ENCODE measurements at regions not wholly inside any gene's neighbourhood (a gene's known extent, or its start where the extent isn't known, plus 50 kb on each side); places are given as distances from the start of the nearest gene placed in this dataset.

- Histone ChIP-seq H3K27me3 (replicated peaks; ENCODE audit: insufficient read depth, low read depth, low read length, poor library complexity) (no peaks in the 10 kb centered on the region), H3K36me3 (ENCODE audit: insufficient read depth, low read length, poor library complexity, severe bottlenecking) (no peaks in the 10 kb centered on the region), H3K9me3 (ENCODE audit: low read depth, low read length, poor library complexity, severe bottlenecking) (no peaks in the 10 kb centered on the region), H3K27ac (ENCODE audit: low read depth, low read length, poor library complexity, severe bottlenecking) (no peak overlapping the region), H3K4me1 (ENCODE audit: insufficient read depth, low read length, poor library complexity, severe bottlenecking) (peaks cover 6% of the 10 kb centered on the region), H3K4me3 (ENCODE audit: low read depth, low read length, poor library complexity, severe bottlenecking) (no peak overlapping the region)
- no TSS peak for BruUV-seq (replicated peaks)
- no peak for DNase-seq (ENCODE audit: low spot score)
- POLR2A ChIA-PET (ENCODE audit: low non-redundant PET) = no interaction called here
- CTCF ChIA-PET = interaction anchor here (0.5 to 2.8 kb wide), 6 partner anchors 17 to 359 kb away, joined by 3 to 18 read pairs (median 6); no protein-coding TSS in a partner anchor
- intact Hi-C loops (cut with micrococcal nuclease; ENCODE audit: unreplicated experiment) = loop anchor here (5.0 to 10.0 kb wide), 4 partner anchors 81 to 414 kb away; partner anchors contain the start of gene SMIM29
- TF ChIP-seq CTCF (conservative IDR thresholded peaks at IDR 0.05; ENCODE audit: low read depth, low read length) (no peak), EZH2 (IDR thresholded peaks at IDR 0.05; ENCODE audit: borderline replicate concordance, low read depth, low read length, poor library complexity, severe bottlenecking) (no peak)
Observed at GRCh38 chr6:34608321-34609091, 52.4 kb upstream of the SPDEF start.

- POLR2A ChIA-PET (ENCODE audit: low non-redundant PET) = no interaction called here
- Histone ChIP-seq H3K9me3 (ENCODE audit: low read depth, low read length, poor library complexity, severe bottlenecking) (no peaks in the 10 kb centered on the region), H3K4me3 (ENCODE audit: low read depth, low read length, poor library complexity, severe bottlenecking) (no peak overlapping the region), H3K36me3 (ENCODE audit: insufficient read depth, low read length, poor library complexity, severe bottlenecking) (no peaks in the 10 kb centered on the region), H3K27me3 (replicated peaks; ENCODE audit: insufficient read depth, low read depth, low read length, poor library complexity) (no peaks in the 10 kb centered on the region), H3K27ac (ENCODE audit: low read depth, low read length, poor library complexity, severe bottlenecking) (no peak overlapping the region), H3K4me1 (ENCODE audit: insufficient read depth, low read length, poor library complexity, severe bottlenecking) (peaks cover 11% of the 10 kb centered on the region)
- intact Hi-C loops (cut with micrococcal nuclease; ENCODE audit: unreplicated experiment) = loop anchor here (5.0 to 10.0 kb wide), 4 partner anchors 79 to 412 kb away; partner anchors contain the start of gene SMIM29
- TF ChIP-seq CTCF (conservative IDR thresholded peaks at IDR 0.05; ENCODE audit: low read depth, low read length) (no peak), EZH2 (IDR thresholded peaks at IDR 0.05; ENCODE audit: borderline replicate concordance, low read depth, low read length, poor library complexity, severe bottlenecking) (no peak)
- CTCF ChIA-PET = no interaction called here
- DNase-seq (ENCODE audit: low spot score) = no peak
- BruUV-seq (replicated peaks) = no TSS peak
Observed at GRCh38 chr6:34606477-34607265, 50.5 kb upstream of the SPDEF start.
